Islet precursor cell (in vitro differentiated cells): ENCODE measurements at regions not wholly inside any gene's neighbourhood (a gene's known extent, or its start where the extent isn't known, plus 50 kb on each side); places are given as distances from the start of the nearest gene placed in this dataset.

Source experiments
- DNase-seq: peaks from one replicate; pipeline ENCODE4 v3.0.0-alpha.2; 2018

- no peak for DNase-seq
Measured at GRCh38 chr6:93621442-93621841, 202.1 kb upstream of the EPHA7 start.

GRCh38 chr6:93604951-93605350 lies 185.6 kb upstream of the EPHA7 start:
- no peak for DNase-seq

GRCh38 chr6:93592417-93592816 lies 173.1 kb upstream of the EPHA7 start:
- no peak for DNase-seq

GRCh38 chr6:93586306-93586705 lies 166.9 kb upstream of the EPHA7 start:
- DNase-seq, result no peak

GRCh38 chr6:93584300-93584699 lies 164.9 kb upstream of the EPHA7 start:
- no peak for DNase-seq

GRCh38 chr6:93581371-93581770 lies 162.0 kb upstream of the EPHA7 start:
- DNase-seq, result no peak

GRCh38 chr6:93580446-93580845 lies 161.1 kb upstream of the EPHA7 start:
- DNase-seq, result no peak

- no peak for DNase-seq
Measured at GRCh38 chr6:93575495-93576267, 156.3 kb upstream of the EPHA7 start.

- DNase-seq, result no peak
Measured at GRCh38 chr6:93574299-93574698, 154.9 kb upstream of the EPHA7 start.

- no peak for DNase-seq
Measured at GRCh38 chr6:93571346-93571745, 152.0 kb upstream of the EPHA7 start.

GRCh38 chr6:93568169-93568568 lies 148.8 kb upstream of the EPHA7 start:
- no peak for DNase-seq

GRCh38 chr6:93567164-93567563 lies 147.8 kb upstream of the EPHA7 start:
- no peak for DNase-seq

- DNase-seq, result no peak
Measured at GRCh38 chr6:93566285-93566684, 146.9 kb upstream of the EPHA7 start.

- DNase-seq, result no peak
Measured at GRCh38 chr6:93562582-93562981, 143.2 kb upstream of the EPHA7 start.

- DNase-seq, result no peak
Measured at GRCh38 chr6:93555292-93555691, 135.9 kb upstream of the EPHA7 start.

- no peak for DNase-seq
Measured at GRCh38 chr6:93554018-93554417, 134.7 kb upstream of the EPHA7 start.

GRCh38 chr6:93550551-93551276 lies 131.4 kb upstream of the EPHA7 start:
- no peak for DNase-seq

- no peak for DNase-seq
Measured at GRCh38 chr6:93549868-93550267, 130.5 kb upstream of the EPHA7 start.

- no peak for DNase-seq
Measured at GRCh38 chr6:93524671-93525451, 105.5 kb upstream of the EPHA7 start.

GRCh38 chr6:93523365-93523764 lies 104.0 kb upstream of the EPHA7 start:
- no peak for DNase-seq

- DNase-seq, result no peak
Measured at GRCh38 chr6:93516441-93516840, 97.1 kb upstream of the EPHA7 start.

- no peak for DNase-seq
Measured at GRCh38 chr6:93515736-93516135, 96.4 kb upstream of the EPHA7 start.

- no peak for DNase-seq
Measured at GRCh38 chr6:93498713-93499112, 79.4 kb upstream of the EPHA7 start.

GRCh38 chr6:93496548-93496947 lies 77.2 kb upstream of the EPHA7 start:
- DNase-seq, result no peak
